B cell (primary cell): ENCODE measurements at regions not wholly inside any gene's neighbourhood (a gene's known extent, or its start where the extent isn't known, plus 50 kb on each side); places are given as distances from the start of the nearest gene placed in this dataset.

Experiments
- EZH2 ChIP-seq: IDR thresholded peaks from 2 replicates; pipeline ENCODE4 v1.6.1; 2012; ENCODE audit warnings: borderline replicate concordance, low read depth, mild to moderate bottlenecking, moderate library complexity, low read length; ENCODE audit not compliant: insufficient read depth, poor library complexity, severe bottlenecking
- TF ChIP-seq, protein P1 (sequence below): fragments of 200-600 bp; IDR thresholded peaks from one replicate; pipeline ENCODE4 v1.8.0; 2022; ENCODE audit warnings: antibody characterized with exemption, mild to moderate bottlenecking

DNA sequence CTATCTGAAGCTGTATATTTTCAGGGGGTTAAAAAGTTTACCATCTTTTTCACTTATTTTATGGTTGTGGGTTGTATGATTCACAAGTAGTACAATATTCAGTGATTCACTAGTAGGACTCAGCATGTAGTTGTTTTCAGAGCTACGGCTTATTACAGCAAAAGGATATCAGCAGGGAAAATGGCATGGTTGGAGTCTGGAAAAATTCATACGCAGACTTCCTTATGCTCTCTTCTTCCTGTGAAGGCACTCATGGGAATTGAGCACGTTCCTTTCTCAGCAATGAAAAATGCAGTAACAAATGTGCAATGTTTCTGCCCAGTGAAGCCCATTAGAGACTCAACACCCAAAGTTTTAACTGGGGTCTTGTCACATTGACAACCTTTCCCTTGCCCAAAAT, 250.5 kb downstream of the KCNN2 start:
- TF ChIP-seq, protein P1, sequence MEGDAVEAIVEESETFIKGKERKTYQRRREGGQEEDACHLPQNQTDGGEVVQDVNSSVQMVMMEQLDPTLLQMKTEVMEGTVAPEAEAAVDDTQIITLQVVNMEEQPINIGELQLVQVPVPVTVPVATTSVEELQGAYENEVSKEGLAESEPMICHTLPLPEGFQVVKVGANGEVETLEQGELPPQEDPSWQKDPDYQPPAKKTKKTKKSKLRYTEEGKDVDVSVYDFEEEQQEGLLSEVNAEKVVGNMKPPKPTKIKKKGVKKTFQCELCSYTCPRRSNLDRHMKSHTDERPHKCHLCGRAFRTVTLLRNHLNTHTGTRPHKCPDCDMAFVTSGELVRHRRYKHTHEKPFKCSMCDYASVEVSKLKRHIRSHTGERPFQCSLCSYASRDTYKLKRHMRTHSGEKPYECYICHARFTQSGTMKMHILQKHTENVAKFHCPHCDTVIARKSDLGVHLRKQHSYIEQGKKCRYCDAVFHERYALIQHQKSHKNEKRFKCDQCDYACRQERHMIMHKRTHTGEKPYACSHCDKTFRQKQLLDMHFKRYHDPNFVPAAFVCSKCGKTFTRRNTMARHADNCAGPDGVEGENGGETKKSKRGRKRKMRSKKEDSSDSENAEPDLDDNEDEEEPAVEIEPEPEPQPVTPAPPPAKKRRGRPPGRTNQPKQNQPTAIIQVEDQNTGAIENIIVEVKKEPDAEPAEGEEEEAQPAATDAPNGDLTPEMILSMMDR: no peak
- TF ChIP-seq EZH2: no peak
